GM12878 (cell line): ENCODE measurements at regions not wholly inside any gene's neighbourhood (a gene's known extent, or its start where the extent isn't known, plus 50 kb on each side); places are given as distances from the start of the nearest gene placed in this dataset.

ENCODE experiments used
- CHD1 ChIP-seq: IDR thresholded peaks from 2 replicates; pipeline ENCODE4 v1.6.1; 2012; ENCODE audit warnings: low read depth, low read length, improper control_type of control experiment
- FOXK2 ChIP-seq: fragments of 450-650 bp; IDR thresholded peaks from 2 replicates; pipeline ENCODE4 v1.6.1; 2017; ENCODE audit warnings: mild to moderate bottlenecking, moderate library complexity
- MEF2A ChIP-seq: IDR thresholded peaks from 2 replicates; pipeline ENCODE4 v1.6.1; 2011; ENCODE audit warnings: low read depth, mild to moderate bottlenecking, low read length, moderate library complexity; ENCODE audit not compliant: insufficient read depth
- POLR2A ChIP-seq: IDR thresholded peaks from 2 replicates; pipeline ENCODE4 v1.6.1; 2011; ENCODE audit warnings: low read depth, mild to moderate bottlenecking, low read length
- TF ChIP-seq, protein P1 (sequence below), 3 experiments: IDR thresholded peaks in 2 of 3; conservative IDR thresholded peaks in 1 of 3; 2 replicates each; pipeline ENCODE4 v1.5.1; 2011; ENCODE audit warnings: low read depth in 3 of 3, low read length in 3 of 3, mild to moderate bottlenecking in 3 of 3, control low read depth in 2 of 3, moderate library complexity in 2 of 3, inconsistent platforms in 1 of 3, mixed read lengths in 1 of 3; ENCODE audit not compliant: control insufficient read depth in 2 of 3, insufficient read depth in 1 of 3; ENCODE audit errors: extremely low read depth in 1 of 3

GRCh38 chr12:59858508-59859170, 262.8 kb downstream of the SLC16A7 start:
- TF ChIP-seq MEF2A (no peak), POLR2A (no peak), FOXK2 (no peak), CHD1 (no peak)
- TF ChIP-seq, protein P1, sequence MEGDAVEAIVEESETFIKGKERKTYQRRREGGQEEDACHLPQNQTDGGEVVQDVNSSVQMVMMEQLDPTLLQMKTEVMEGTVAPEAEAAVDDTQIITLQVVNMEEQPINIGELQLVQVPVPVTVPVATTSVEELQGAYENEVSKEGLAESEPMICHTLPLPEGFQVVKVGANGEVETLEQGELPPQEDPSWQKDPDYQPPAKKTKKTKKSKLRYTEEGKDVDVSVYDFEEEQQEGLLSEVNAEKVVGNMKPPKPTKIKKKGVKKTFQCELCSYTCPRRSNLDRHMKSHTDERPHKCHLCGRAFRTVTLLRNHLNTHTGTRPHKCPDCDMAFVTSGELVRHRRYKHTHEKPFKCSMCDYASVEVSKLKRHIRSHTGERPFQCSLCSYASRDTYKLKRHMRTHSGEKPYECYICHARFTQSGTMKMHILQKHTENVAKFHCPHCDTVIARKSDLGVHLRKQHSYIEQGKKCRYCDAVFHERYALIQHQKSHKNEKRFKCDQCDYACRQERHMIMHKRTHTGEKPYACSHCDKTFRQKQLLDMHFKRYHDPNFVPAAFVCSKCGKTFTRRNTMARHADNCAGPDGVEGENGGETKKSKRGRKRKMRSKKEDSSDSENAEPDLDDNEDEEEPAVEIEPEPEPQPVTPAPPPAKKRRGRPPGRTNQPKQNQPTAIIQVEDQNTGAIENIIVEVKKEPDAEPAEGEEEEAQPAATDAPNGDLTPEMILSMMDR (IDR thresholded peaks at IDR 0.05 in 2 of 3, conservative IDR thresholded peaks at IDR 0.05 in 1 of 3; ENCODE audit: control insufficient read depth in 2 of 3, extremely low read depth in 1 of 3, insufficient read depth in 1 of 3, low read depth in 3 of 3, low read length in 3 of 3) = no peak
